MM.1S (cell line): ENCODE measurements at regions not wholly inside any gene's neighbourhood (a gene's known extent, or its start where the extent isn't known, plus 50 kb on each side); places are given as distances from the start of the nearest gene placed in this dataset.

ENCODE experiments used
- EZH2 ChIP-seq: fragments of 300-600 bp; sonication (generic); optimal IDR thresholded peaks from 2 replicates; pipeline ENCODE3; 2017; ENCODE audit warnings: low read depth, mild to moderate bottlenecking, antibody characterized with exemption, low read length, mixed read lengths
- EZH2phosphoT487 ChIP-seq: fragments of 300-600 bp; sonication (generic); IDR thresholded peaks from 2 replicates; pipeline ENCODE4 v1.6.1; 2018; ENCODE audit warnings: antibody characterized with exemption, low read length
- TF ChIP-seq, protein P1 (sequence below): fragments of 300-600 bp; sonication (generic); IDR thresholded peaks from 2 replicates; pipeline ENCODE4 v1.5.1; 2016; ENCODE audit warnings: antibody characterized with exemption, low read length, mixed read lengths

DNA sequence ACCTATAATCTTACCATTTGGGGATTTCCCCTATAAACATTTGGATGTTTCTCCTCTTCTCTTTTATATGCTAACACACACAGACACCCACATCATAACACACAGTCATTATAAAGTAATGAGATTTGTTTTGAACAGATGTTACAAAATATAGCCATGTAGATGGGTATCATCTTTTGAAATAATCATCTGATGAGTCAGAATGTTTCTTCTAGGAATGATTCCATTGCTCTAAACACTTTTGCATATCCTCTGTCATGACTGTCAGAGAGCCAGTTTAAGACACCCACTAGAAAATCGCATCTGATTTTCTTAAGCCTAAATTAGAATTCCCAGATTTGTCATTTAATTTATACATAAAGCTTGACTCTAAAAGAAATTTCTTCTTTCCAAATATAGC lies 442.6 kb downstream of the CMPK2 start:
- TF ChIP-seq, protein P1, sequence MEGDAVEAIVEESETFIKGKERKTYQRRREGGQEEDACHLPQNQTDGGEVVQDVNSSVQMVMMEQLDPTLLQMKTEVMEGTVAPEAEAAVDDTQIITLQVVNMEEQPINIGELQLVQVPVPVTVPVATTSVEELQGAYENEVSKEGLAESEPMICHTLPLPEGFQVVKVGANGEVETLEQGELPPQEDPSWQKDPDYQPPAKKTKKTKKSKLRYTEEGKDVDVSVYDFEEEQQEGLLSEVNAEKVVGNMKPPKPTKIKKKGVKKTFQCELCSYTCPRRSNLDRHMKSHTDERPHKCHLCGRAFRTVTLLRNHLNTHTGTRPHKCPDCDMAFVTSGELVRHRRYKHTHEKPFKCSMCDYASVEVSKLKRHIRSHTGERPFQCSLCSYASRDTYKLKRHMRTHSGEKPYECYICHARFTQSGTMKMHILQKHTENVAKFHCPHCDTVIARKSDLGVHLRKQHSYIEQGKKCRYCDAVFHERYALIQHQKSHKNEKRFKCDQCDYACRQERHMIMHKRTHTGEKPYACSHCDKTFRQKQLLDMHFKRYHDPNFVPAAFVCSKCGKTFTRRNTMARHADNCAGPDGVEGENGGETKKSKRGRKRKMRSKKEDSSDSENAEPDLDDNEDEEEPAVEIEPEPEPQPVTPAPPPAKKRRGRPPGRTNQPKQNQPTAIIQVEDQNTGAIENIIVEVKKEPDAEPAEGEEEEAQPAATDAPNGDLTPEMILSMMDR = no peak
- TF ChIP-seq EZH2phosphoT487 (no peak), EZH2 (no peak)
